Ascending aorta (tissue), 2 donors: ENCODE measurements at regions not wholly inside any gene's neighbourhood (a gene's known extent, or its start where the extent isn't known, plus 50 kb on each side); places are given as distances from the start of the nearest gene placed in this dataset.

Experiments used
- DNase-seq, 2 donors: peaks; one replicate each; pipeline ENCODE4 v3.0.0-alpha.2; 2019; ENCODE audit warnings: low spot score in 2 of 2
- H3K27ac ChIP-seq, 2 donors: fragments of 200-600 bp; sonication (generic); one replicate each; pipeline ENCODE4 v1.5.1; 2016 to 2017; ENCODE audit warnings: mild to moderate bottlenecking in 1 of 2
- H3K27me3 ChIP-seq: fragments of 200-600 bp; sonication (generic); one replicate; pipeline ENCODE4 v1.5.1; 2017
- H3K36me3 ChIP-seq, 2 donors: fragments of 200-600 bp; sonication (generic); one replicate each; pipeline ENCODE4 v1.5.1; 2016
- H3K4me1 ChIP-seq, 2 donors: fragments of 200-600 bp; sonication (generic); one replicate each; pipeline ENCODE4 v1.5.1; 2016 to 2017; ENCODE audit warnings: mild to moderate bottlenecking in 1 of 2
- H3K4me3 ChIP-seq, 2 donors: fragments of 200-600 bp; sonication (generic); one replicate each; pipeline ENCODE4 v1.5.1; 2016 to 2017; ENCODE audit warnings: mild to moderate bottlenecking in 1 of 2
- H3K9me3 ChIP-seq, 2 donors: fragments of 200-600 bp; sonication (generic); one replicate each; pipeline ENCODE4 v1.5.1; 2016
- intact Hi-C: fragments of 100-400 bp; cut with DNase I; formaldehyde crosslinking; loops from one replicate; pipeline ENCODE4 v1.15.1; 2023
- TF ChIP-seq, protein P1 (sequence below), 3 experiments: fragments of 200-600 bp in 2 of 3; fragments of 450-650 bp in 1 of 3; sonication (generic) in 2 of 3; IDR thresholded peaks; one replicate each; pipeline ENCODE4 v1.5.1; 2016 to 2019; ENCODE audit warnings: antibody characterized with exemption in 3 of 3, mild to moderate bottlenecking in 1 of 3, moderate library complexity in 1 of 3

DNA sequence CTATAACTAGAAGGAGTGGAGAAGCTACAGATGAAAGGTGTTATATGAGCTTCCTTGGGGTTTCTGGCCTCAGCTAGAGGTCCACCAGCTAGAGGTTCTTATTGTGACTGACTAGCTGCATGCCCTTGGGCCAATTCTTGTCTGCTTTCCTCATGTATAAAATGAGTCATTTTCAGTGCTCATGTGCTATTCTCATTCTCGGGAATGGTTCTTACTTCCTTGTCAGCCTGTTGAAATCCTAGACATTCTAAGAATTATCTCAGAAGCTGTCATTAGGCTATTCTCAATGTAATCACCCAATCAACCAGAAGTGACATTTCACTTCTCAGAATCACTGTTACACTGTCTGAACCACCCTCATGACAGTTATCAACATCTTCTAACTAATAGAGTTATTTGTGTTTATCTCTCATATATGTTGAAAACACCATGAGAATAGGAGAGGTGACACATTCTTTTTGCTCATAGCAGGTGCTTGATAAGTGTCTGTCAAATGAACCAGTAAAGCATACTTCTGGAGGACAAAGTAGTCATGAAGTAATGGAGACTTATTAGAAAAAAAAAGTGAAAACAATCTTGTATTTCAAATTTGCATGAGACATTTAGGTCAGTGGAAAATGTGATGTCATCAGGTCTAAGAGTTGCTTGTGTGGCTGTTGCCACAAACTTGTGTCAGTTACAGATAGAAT is 122.8 kb upstream of the IVNS1ABP start:
- TF ChIP-seq, protein P1, sequence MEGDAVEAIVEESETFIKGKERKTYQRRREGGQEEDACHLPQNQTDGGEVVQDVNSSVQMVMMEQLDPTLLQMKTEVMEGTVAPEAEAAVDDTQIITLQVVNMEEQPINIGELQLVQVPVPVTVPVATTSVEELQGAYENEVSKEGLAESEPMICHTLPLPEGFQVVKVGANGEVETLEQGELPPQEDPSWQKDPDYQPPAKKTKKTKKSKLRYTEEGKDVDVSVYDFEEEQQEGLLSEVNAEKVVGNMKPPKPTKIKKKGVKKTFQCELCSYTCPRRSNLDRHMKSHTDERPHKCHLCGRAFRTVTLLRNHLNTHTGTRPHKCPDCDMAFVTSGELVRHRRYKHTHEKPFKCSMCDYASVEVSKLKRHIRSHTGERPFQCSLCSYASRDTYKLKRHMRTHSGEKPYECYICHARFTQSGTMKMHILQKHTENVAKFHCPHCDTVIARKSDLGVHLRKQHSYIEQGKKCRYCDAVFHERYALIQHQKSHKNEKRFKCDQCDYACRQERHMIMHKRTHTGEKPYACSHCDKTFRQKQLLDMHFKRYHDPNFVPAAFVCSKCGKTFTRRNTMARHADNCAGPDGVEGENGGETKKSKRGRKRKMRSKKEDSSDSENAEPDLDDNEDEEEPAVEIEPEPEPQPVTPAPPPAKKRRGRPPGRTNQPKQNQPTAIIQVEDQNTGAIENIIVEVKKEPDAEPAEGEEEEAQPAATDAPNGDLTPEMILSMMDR (IDR thresholded peaks at IDR 0.05): no peak
- Histone ChIP-seq H3K4me3 (no peak overlapping the region), H3K36me3 (no peaks in the 10 kb centered on the region), H3K9me3 (no peaks in the 10 kb centered on the region), H3K27me3 (no peaks in the 10 kb centered on the region), H3K27ac (peak overlapping the region in 1 of 2 donors; percentile 31), H3K4me1 (peaks cover 0 to 10% of the 10 kb centered on the region in 2 donors)
- intact Hi-C loops: no loop called here
- no peak for DNase-seq

DNA sequence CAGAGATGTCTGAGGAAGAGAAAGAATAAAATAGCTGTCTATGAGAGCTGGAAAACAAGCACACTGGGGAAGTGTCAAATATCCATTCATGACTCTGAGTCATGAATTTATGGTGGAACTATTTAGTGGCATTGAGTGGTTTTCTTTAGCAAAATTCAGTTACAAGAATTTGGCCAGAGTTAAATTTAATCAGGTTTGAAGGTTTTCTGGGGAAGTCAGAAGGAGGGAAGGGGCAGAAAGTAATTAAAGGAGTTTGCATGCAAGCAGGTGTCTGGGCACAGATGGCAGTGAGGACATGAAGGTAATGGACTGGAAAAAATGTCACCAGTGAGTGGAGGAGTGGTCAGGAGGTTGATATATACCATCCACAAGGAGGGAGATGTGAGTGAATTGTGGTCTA is 121.9 kb upstream of the IVNS1ABP start:
- Histone ChIP-seq H3K36me3 (no peaks in the 10 kb centered on the region), H3K27ac (no peak overlapping the region), H3K4me3 (no peak overlapping the region), H3K4me1 (peaks cover 0 to 10% of the 10 kb centered on the region in 2 donors), H3K9me3 (no peaks in the 10 kb centered on the region), H3K27me3 (no peaks in the 10 kb centered on the region)
- intact Hi-C loops: no loop called here
- TF ChIP-seq, protein P1 (IDR thresholded peaks at IDR 0.05): no peak
- DNase-seq: no peak

DNA sequence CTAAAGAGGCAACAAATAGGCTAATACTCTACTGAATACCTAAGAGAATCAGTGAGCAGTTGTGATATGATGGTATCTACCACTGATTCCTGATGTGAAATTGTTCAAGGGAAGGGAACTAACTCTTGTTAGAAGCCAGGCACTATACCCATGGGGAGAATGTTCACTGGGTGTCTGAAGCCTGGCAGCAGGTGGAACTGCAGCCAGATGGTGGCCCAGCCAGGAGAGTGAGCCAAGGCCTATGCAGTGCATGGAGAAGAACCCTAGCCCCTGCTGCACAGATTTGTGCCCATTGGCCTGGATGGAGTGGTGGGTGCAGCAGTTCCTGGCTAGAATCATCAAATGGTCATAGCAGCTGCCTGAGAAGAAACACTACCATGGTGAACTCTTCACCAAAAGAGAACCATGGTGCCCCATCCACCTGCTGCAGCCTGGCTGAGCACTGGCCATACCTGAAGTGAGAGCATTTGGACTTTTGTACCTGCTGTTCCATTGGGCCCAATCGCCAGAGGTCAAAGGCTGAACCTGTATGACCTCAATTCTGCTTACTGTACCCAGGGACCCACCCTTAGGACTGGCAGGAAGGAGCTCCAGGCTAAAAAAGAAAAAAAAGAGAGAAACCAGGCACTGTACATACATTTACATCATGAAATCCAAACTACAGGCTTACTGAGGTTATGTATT is 118.8 kb upstream of the IVNS1ABP start:
- Histone ChIP-seq H3K4me1 (peaks cover 0 to 6% of the 10 kb centered on the region in 2 donors), H3K4me3 (no peak overlapping the region), H3K36me3 (no peaks in the 10 kb centered on the region), H3K27me3 (no peaks in the 10 kb centered on the region), H3K27ac (no peak overlapping the region), H3K9me3 (no peaks in the 10 kb centered on the region)
- intact Hi-C loops: no loop called here
- TF ChIP-seq, protein P1 (IDR thresholded peaks at IDR 0.05): no peak
- no peak for DNase-seq

DNA sequence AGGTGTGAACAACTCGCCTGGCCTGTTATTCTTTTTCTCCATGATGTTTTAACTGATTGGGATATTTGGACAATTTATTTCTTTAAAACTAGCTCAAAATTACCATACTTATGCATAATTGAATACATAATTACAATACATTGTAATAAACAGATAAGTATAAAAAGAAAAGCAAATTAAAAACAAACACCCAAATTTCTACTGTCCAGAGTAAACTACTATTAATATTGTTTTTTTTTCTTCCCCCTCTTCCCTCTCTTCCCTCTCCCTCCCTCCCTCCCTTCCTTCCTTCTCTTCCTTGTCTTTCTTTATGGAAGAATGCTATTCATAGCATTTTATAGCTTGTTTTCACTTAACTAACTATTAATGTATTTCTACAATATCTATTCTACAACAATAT is 117.7 kb upstream of the IVNS1ABP start:
- TF ChIP-seq, protein P1 (IDR thresholded peaks at IDR 0.05): no peak
- Histone ChIP-seq H3K4me3 (no peak overlapping the region), H3K4me1 (peaks cover 0 to 6% of the 10 kb centered on the region in 2 donors), H3K27ac (no peak overlapping the region), H3K36me3 (no peaks in the 10 kb centered on the region), H3K9me3 (no peaks in the 10 kb centered on the region), H3K27me3 (no peaks in the 10 kb centered on the region)
- no peak for DNase-seq
- intact Hi-C loops: no loop called here

DNA sequence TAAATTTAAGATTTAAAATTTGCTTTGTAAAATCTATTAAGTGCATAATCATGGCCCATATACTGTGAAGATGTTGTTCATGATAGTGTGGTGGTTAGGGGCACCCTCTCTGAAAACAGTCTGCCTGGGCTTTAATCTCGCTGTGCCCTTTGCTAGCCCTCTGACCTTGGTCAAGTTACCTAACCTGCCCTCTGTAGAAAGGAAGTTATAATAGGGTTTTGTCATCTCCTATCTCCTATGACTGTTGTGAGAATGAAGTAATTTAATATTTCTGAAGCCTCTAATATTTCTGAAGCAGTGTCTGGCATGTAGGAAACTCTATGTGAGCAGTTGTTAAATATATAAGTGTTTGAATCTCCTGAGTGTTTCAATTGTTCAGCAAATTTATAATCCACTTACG is 116.6 kb upstream of the IVNS1ABP start:
- TF ChIP-seq, protein P1 (IDR thresholded peaks at IDR 0.05): no peak

More for the DNA sequence above, 116.6 kb upstream of the IVNS1ABP start:
- no peaks in the 10 kb centered on the region for H3K4me1 ChIP-seq
- DNase-seq: no peak
- no peak overlapping the region for H3K4me3 ChIP-seq
- H3K27ac ChIP-seq: no peak overlapping the region
- no peaks in the 10 kb centered on the region for H3K36me3 ChIP-seq
- no peaks in the 10 kb centered on the region for H3K27me3 ChIP-seq
- H3K9me3 ChIP-seq: no peaks in the 10 kb centered on the region
- intact Hi-C loops: no loop called here
